A673 (cell line): ENCODE measurements at regions not wholly inside any gene's neighbourhood (a gene's known extent, or its start where the extent isn't known, plus 50 kb on each side); places are given as distances from the start of the nearest gene placed in this dataset.

ENCODE experiments used
- EZH2 ChIP-seq: fragments of 200-600 bp; sonication (generic); IDR thresholded peaks from 2 replicates; pipeline ENCODE4 v1.6.1; 2017; ENCODE audit warnings: borderline replicate concordance, low read depth, mild to moderate bottlenecking, mixed read lengths, antibody characterized with exemption, low read length; ENCODE audit not compliant: poor library complexity, severe bottlenecking
- TF ChIP-seq, protein P1 (sequence below): fragments of 300-800, 200-600 bp; sonication (generic); conservative IDR thresholded peaks from 2 replicates; pipeline ENCODE4 v1.5.1; 2017; ENCODE audit warnings: low read depth, mild to moderate bottlenecking, antibody characterized with exemption, low read length, moderate library complexity, mixed read lengths

- TF ChIP-seq, protein P1, sequence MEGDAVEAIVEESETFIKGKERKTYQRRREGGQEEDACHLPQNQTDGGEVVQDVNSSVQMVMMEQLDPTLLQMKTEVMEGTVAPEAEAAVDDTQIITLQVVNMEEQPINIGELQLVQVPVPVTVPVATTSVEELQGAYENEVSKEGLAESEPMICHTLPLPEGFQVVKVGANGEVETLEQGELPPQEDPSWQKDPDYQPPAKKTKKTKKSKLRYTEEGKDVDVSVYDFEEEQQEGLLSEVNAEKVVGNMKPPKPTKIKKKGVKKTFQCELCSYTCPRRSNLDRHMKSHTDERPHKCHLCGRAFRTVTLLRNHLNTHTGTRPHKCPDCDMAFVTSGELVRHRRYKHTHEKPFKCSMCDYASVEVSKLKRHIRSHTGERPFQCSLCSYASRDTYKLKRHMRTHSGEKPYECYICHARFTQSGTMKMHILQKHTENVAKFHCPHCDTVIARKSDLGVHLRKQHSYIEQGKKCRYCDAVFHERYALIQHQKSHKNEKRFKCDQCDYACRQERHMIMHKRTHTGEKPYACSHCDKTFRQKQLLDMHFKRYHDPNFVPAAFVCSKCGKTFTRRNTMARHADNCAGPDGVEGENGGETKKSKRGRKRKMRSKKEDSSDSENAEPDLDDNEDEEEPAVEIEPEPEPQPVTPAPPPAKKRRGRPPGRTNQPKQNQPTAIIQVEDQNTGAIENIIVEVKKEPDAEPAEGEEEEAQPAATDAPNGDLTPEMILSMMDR: no peak
- TF ChIP-seq EZH2: no peak
Measured at GRCh38 chr2:59789523-59789922, 763.9 kb downstream of the BCL11A start.
